OCI-LY1 (cell line): ENCODE measurements at regions not wholly inside any gene's neighbourhood (a gene's known extent, or its start where the extent isn't known, plus 50 kb on each side); places are given as distances from the start of the nearest gene placed in this dataset.

Source experiments
- EZH2 ChIP-seq: fragments of 200-600 bp; sonication (generic), shearing (Covaris generic); IDR thresholded peaks from 2 replicates; pipeline ENCODE4 v1.8.0; 2017; ENCODE audit warnings: borderline replicate concordance, mixed run types, mild to moderate bottlenecking, antibody characterized with exemption, low read length, moderate library complexity, mixed read lengths
- TF ChIP-seq, protein P1 (sequence below): fragments of 200-600 bp; sonication (generic), shearing (Covaris generic); IDR thresholded peaks from 2 replicates; pipeline ENCODE4 v1.5.1; 2017; ENCODE audit warnings: mild to moderate bottlenecking, antibody characterized with exemption, low read length, moderate library complexity, mixed read lengths

DNA sequence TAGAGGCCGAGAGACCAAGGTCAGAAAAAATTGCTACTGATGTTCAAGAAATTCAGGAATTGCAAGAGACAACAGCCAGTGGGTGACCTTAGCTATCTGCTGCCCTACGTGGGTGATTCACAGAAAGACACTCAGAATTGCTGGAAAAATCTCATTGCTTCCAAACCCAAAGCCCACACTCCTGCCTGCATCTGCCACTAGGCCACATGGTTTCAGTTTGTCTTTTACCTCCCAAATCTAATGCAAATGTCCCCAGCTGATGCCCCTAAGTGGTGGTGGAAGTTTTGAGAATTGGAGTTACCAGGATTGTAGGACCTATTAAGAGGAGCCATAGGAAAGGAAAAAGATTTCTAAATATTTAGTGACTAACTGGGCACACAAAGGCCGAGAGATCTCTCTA is 341.5 kb upstream of the CHRM3 start:
- TF ChIP-seq, protein P1, sequence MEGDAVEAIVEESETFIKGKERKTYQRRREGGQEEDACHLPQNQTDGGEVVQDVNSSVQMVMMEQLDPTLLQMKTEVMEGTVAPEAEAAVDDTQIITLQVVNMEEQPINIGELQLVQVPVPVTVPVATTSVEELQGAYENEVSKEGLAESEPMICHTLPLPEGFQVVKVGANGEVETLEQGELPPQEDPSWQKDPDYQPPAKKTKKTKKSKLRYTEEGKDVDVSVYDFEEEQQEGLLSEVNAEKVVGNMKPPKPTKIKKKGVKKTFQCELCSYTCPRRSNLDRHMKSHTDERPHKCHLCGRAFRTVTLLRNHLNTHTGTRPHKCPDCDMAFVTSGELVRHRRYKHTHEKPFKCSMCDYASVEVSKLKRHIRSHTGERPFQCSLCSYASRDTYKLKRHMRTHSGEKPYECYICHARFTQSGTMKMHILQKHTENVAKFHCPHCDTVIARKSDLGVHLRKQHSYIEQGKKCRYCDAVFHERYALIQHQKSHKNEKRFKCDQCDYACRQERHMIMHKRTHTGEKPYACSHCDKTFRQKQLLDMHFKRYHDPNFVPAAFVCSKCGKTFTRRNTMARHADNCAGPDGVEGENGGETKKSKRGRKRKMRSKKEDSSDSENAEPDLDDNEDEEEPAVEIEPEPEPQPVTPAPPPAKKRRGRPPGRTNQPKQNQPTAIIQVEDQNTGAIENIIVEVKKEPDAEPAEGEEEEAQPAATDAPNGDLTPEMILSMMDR, result no peak
- no peak for TF ChIP-seq EZH2
